GM12891 (cell line): ENCODE measurements at regions not wholly inside any gene's neighbourhood (a gene's known extent, or its start where the extent isn't known, plus 50 kb on each side); places are given as distances from the start of the nearest gene placed in this dataset.

Source experiments
- PAX5 ChIP-seq: IDR thresholded peaks from 2 replicates; pipeline ENCODE4 v1.6.1; 2011; ENCODE audit warnings: low read length, moderate library complexity, mild to moderate bottlenecking; ENCODE audit not compliant: insufficient read depth, severe bottlenecking
- POLR2A ChIP-seq: IDR thresholded peaks from 2 replicates; pipeline ENCODE4 v1.6.1; 2011; ENCODE audit warnings: low read depth, low read length, control low read depth
- POLR2AphosphoS5 ChIP-seq: IDR thresholded peaks from 2 replicates; pipeline ENCODE4 v1.6.1; 2011; ENCODE audit warnings: low read depth, low read length, control low read depth
- SPI1 ChIP-seq: IDR thresholded peaks from 2 replicates; pipeline ENCODE4 v1.6.1; 2011; ENCODE audit warnings: low read depth, low read length, control low read depth
- TAF1 ChIP-seq: IDR thresholded peaks from 2 replicates; pipeline ENCODE4 v1.6.1; 2011; ENCODE audit warnings: low read depth, low read length, control low read depth

DNA sequence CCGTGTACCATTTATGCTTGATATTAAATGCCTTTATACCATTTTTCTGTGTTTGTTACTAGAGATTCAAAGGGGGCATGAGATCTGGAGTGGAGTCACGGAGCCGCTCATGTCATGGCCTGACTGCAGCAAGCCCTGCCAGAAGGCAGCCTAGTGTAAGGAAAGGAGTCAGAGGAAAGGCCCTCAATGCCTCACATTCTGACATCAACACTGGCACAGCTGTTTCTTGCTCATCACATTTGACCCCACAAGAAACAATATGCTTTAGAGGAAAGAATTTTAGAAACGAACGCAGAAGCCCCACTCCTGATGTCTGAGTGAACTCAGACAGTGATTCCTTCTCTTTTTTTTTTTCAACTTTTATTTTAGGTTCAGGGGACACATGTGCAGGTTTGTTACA lies 322.4 kb upstream of the CPEB2 start:
- no peak for TF ChIP-seq TAF1
- TF ChIP-seq POLR2A = no peak
- TF ChIP-seq POLR2AphosphoS5 = no peak
- no peak for TF ChIP-seq SPI1
- no peak for TF ChIP-seq PAX5
